GM06990 (cell line): ENCODE measurements at regions not wholly inside any gene's neighbourhood (a gene's known extent, or its start where the extent isn't known, plus 50 kb on each side); places are given as distances from the start of the nearest gene placed in this dataset.

ENCODE experiments used
- DNase-seq: peaks from one replicate; pipeline ENCODE4 v3.0.0-alpha.2; 2011; ENCODE audit not compliant: insufficient read length; ENCODE audit errors: extremely low read depth
- H3K27me3 ChIP-seq: replicated peaks from 2 replicates; pipeline ENCODE4 v1.6.0; 2011; ENCODE audit warnings: low read length; ENCODE audit not compliant: control insufficient read depth, insufficient read depth
- H3K36me3 ChIP-seq: 2 replicates; pipeline ENCODE4 v1.5.1; 2011; ENCODE audit warnings: low read length; ENCODE audit not compliant: control insufficient read depth, insufficient read depth
- H3K4me3 ChIP-seq: replicated peaks from 2 replicates; pipeline ENCODE4 v1.5.1; 2011; ENCODE audit warnings: low read depth, mild to moderate bottlenecking, control low read depth, low read length
- CTCF ChIP-seq: IDR thresholded peaks from 2 replicates; pipeline ENCODE4 v1.5.1; 2011; ENCODE audit warnings: low read length, control low read depth, mild to moderate bottlenecking, inconsistent platforms; ENCODE audit not compliant: insufficient read depth, poor library complexity, severe bottlenecking

DNA sequence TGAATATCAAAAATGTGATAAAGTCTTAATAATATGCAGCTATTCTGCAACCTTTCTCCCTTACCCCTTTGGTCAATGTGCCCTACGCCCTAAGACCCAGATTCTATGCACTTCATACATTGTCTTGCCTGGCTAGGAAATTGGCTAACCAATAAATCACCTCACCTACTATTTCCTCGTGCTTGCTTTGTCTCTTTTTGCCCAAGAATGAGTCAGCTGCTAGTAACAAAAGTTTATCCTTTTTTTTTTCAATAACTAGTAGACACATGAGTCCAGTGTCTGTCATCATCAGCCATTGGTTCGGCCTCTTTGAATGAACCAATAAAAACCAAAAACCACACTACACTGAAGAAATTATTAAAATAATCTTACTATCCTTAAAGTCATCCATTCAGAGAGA is 387.1 kb downstream of the PPP3CA start:
- no peaks in the 10 kb centered on the region for H3K27me3 ChIP-seq
- no peak for DNase-seq
- no peaks in the 10 kb centered on the region for H3K36me3 ChIP-seq
- TF ChIP-seq CTCF: no peak
- H3K4me3 ChIP-seq: no peak overlapping the region

DNA sequence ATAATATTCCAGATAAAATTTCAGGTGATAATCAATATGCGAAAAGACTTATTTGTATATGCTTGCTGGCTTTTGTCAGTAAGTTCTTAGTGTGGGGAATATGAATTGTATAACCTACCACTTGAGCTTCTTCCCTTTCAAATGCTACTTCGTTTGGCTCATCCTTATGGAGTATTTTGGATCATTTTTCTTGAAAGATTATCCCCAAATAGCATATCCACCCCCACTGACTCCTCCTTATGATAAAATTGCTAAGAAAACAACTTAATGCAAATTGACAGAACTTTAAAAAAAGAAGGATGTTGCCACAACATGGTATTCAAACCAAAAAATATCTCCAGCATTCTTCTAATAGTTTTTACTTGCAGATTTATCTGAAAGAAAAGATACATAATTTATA is 393.3 kb downstream of the PPP3CA start:
- no peak for TF ChIP-seq CTCF
- Histone ChIP-seq H3K36me3 (no peaks in the 10 kb centered on the region), H3K27me3 (no peaks in the 10 kb centered on the region), H3K4me3 (no peak overlapping the region)
- DNase-seq: no peak

- no peak for TF ChIP-seq CTCF
- no peaks in the 10 kb centered on the region for H3K27me3 ChIP-seq
- no peak for DNase-seq
- H3K4me3 ChIP-seq: no peak overlapping the region
- no peaks in the 10 kb centered on the region for H3K36me3 ChIP-seq
These were observed 393.7 kb downstream of the PPP3CA start for GRCh38 chr4:100953616-100954015.

- H3K4me3 ChIP-seq: no peak overlapping the region
- TF ChIP-seq CTCF: no peak
- H3K27me3 ChIP-seq: no peaks in the 10 kb centered on the region
- no peak for DNase-seq
- H3K36me3 ChIP-seq: no peaks in the 10 kb centered on the region
These were observed 394.7 kb downstream of the PPP3CA start for GRCh38 chr4:100952590-100952989.

DNA sequence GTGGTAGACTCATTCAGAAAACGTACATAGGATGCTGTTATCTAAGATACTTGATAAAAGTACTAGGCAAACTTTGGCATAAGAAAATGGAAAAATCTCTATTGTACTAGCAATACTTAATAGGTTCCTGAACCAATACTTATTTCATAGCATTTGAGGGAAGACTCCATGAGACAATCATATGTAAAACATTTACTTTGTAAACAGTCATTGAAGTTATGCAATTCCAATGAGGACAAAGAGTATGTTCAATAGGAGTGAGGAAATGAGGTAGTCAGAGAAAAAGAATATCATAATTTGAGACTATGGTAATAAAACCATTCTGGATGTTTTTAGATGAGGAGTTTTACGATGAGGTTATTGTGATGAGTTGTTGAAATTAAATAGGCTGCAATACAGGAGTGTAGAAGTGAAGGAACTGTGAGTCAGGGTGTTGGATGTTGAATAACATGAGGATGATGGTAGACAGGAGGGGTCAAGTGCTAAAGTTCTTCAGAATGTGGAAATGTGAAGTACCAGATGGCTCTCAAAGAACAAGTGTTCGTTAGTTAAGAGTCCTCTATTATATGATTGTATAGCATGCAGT is 397.9 kb downstream of the PPP3CA start:
- no peak for TF ChIP-seq CTCF
- no peaks in the 10 kb centered on the region for H3K27me3 ChIP-seq

GRCh38 chr4:100948911-100949310 is 398.4 kb downstream of the PPP3CA start:
- Histone ChIP-seq H3K36me3 (no peaks in the 10 kb centered on the region), H3K4me3 (no peak overlapping the region), H3K27me3 (no peaks in the 10 kb centered on the region)
- DNase-seq: no peak
- no peak for TF ChIP-seq CTCF

More for the DNA sequence above, 397.9 kb downstream of the PPP3CA start:
- no peak overlapping the region for H3K4me3 ChIP-seq
- DNase-seq: no peak
- H3K36me3 ChIP-seq: no peaks in the 10 kb centered on the region
